ENCODE measurements at regions not wholly inside any gene's neighbourhood (a gene's known extent, or its start where the extent isn't known, plus 50 kb on each side); places are given as distances from the start of the nearest gene placed in this dataset.
"Not testable (repeated sequence)": the region's sequence is repeated elsewhere in the genome, so short reads cannot be mapped to it uniquely, and the experiment has no call there.

GRCh38 chrY:14344648-14345333 lies 179.5 kb upstream of the NLGN4Y start:
- no peak for DNase-seq (ENCODE audit: low read depth in 4 of 4, low spot score in 2 of 4)

GRCh38 chrY:14351590-14351989 lies 172.7 kb upstream of the NLGN4Y start:
- DNase-seq (ENCODE audit: low read depth in 4 of 4, low spot score in 2 of 4) = no peak

- DNase-seq (ENCODE audit: low read depth in 4 of 4, low spot score in 2 of 4) = no peak
These were observed 168.2 kb upstream of the NLGN4Y start for GRCh38 chrY:14356154-14356553.

DNA sequence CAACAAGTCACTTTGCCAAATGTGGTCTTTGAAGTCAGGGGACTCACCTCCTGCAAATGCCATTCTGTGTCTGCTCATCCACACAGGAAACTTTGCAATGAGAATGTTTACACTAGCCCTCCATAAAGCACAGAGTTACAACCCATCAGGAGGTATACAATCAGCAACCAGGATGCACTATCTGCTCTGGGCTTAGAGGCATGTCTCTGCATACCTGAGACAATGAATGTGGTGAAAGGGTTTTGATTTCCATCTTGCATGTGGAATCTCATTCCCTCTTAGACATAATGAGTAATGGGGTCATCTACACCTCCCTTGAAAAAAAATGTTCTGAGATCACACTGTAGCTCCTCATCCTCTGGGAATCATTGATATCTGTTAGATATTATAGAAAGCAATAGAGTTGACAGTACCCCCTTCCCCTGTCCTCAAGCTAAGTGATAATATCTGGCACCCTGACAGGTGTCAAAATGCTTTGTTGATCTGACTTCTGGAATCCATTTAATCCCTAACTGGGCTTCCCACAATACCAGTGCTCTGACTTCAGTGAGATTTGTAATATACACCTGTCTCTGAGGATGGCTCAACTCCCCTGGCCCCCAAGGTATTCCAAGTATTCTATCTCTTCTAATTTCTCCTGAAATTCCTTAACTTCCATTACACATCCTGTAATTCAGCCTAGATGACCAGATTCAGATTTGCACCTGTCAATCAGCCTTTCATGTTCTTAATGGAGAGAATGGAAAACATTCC lies 163.4 kb upstream of the NLGN4Y start:
- no peak for DNase-seq (ENCODE audit: low read depth in 4 of 4, low spot score in 2 of 4)

- no peak for DNase-seq (ENCODE audit: low read depth in 4 of 4, low spot score in 2 of 4)
These were observed 150.7 kb upstream of the NLGN4Y start for GRCh38 chrY:14373608-14374007.

GRCh38 chrY:14378217-14378616 lies 146.1 kb upstream of the NLGN4Y start:
- DNase-seq (ENCODE audit: low read depth in 4 of 4, low spot score in 2 of 4) = no peak

GRCh38 chrY:14410549-14411030 lies 113.7 kb upstream of the NLGN4Y start:
- DNase-seq (ENCODE audit: low read depth in 4 of 4, low spot score in 2 of 4) = not testable (repeated sequence)

GRCh38 chrY:14411334-14411733 lies 113.0 kb upstream of the NLGN4Y start:
- no peak for DNase-seq (ENCODE audit: low read depth in 4 of 4, low spot score in 2 of 4)

DNA sequence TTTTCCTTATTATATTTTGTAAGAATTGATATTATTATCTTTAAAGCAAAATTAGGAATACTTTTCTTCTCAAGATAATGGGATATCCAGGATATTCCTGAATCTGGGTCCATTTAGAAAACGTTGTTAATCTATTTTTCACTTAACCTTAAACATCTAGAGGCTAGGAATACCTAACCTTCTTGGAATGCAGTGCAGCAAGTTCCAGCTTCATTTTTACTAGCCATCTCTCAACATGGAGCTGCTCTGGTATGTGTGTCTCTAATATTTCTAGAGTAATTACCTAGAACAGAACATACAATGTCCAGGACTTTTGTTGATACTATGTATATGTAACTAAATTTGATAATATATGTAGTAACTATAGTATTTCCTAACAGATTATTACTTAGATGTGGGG lies 87.8 kb upstream of the NLGN4Y start:
- DNase-seq (ENCODE audit: low read depth in 4 of 4, low spot score in 2 of 4) = no peak

DNA sequence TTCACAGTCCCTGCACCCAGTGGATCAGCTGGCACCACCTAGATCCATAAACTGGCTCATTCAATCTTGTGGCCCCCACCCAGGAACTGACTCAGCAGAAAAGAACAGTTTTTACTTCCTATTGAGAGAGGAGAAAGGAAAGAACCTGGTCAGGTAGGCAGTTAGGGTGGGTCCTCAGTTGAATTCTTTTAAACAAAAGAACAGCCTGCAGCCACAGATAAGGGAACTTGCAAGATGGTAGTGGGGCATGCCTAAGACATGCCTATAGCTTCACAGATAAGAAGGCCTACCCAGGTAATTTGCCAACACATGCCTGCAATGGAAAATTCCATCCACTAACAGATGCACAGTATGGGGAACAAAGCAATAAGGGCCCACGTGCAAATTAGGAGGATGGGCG lies 86.7 kb upstream of the NLGN4Y start:
- DNase-seq (ENCODE audit: low read depth in 4 of 4, low spot score in 2 of 4) = no peak

DNA sequence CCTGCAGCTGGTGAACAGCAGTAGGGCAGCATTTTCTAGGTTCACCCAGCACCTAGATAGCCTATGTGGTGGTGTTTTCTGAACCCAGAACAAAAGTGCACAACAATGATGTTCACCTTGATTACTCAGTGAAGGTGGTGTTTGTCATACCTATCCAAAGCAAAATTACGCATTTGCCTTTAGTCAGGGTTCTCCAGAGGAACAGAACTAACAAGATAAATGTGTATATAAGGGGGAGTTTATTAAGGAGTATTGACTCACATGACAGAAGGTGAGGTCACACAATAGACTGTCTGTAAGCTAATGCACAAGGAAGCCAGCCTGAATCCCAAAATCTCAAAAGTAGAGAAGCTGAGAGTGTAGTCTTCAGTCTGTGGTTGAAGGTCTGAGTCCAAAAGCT lies 85.9 kb upstream of the NLGN4Y start:
- no peak for DNase-seq (ENCODE audit: low read depth in 4 of 4, low spot score in 2 of 4)

- no peak for DNase-seq (ENCODE audit: low read depth in 4 of 4, low spot score in 2 of 4)
These were observed 79.8 kb upstream of the NLGN4Y start for GRCh38 chrY:14444550-14444949.

GRCh38 chrY:14468151-14468683 lies 56.1 kb upstream of the NLGN4Y start:
- no peak for DNase-seq (ENCODE audit: low read depth in 4 of 4, low spot score in 2 of 4)

DNA sequence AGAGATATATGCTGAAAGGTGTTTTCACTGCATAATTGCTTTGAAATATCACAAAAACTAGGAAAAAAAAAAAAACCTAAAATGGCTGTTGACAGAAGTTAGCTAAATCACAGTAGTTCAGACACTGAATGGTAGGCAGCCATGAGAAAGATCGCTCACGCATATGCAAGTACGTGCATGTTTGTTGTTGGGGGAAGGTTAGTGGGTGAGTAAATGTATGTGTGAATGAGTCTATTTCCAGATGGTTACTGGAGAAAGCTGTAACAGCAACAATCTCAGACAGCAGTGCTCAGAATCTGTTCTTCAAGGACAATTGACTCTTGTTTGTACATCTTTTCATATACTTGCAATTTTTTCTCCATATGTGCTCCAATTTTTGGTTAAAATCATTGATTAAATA lies 51.9 kb upstream of the NLGN4Y start:
- no peak for DNase-seq (ENCODE audit: low read depth in 4 of 4, low spot score in 2 of 4)

DNA sequence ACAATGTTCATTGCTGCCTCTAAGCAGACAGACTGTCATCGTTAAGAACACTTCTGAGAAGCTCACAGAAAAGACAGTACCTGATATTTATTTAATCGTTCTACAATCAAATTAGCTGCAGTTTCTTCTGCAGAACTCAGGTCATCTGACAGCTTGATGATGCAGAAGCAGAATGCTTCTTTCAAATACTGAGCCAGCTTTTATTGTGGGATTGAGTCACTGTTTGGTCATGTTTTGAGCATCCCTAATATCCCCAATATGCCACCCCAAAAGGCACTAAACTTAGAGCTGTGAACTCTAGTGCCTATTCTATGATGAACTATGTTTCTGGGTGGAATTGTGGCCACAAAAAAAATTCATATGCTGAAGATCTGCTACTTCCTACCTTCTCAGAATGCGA lies 51.0 kb upstream of the NLGN4Y start:
- DNase-seq (ENCODE audit: low read depth in 4 of 4, low spot score in 2 of 4) = no peak

All from left renal cortex interstitium (tissue), 4 donors.